Fibroblast of villous mesenchyme (primary cell): ENCODE measurements at regions not wholly inside any gene's neighbourhood (a gene's known extent, or its start where the extent isn't known, plus 50 kb on each side); places are given as distances from the start of the nearest gene placed in this dataset.

Experiments used
- DNase-seq: peaks from one replicate; pipeline ENCODE4 v3.0.0-alpha.2; 2010; ENCODE audit warnings: low read depth
- H3K4me3 ChIP-seq: 2 replicates; pipeline ENCODE4 v1.5.1; 2011; ENCODE audit warnings: low read depth, mild to moderate bottlenecking, low read length
- CTCF ChIP-seq: IDR thresholded peaks from 2 replicates; pipeline ENCODE4 v1.5.1; 2012; ENCODE audit warnings: low read depth, mild to moderate bottlenecking, low read length; ENCODE audit not compliant: insufficient read depth

GRCh38 chr22:47281126-47282106 is 519.0 kb downstream of the TBC1D22A start:
- no peak for DNase-seq
- TF ChIP-seq CTCF = no peak
- H3K4me3 ChIP-seq = no peak overlapping the region

GRCh38 chr22:47280301-47280700 is 517.9 kb downstream of the TBC1D22A start:
- TF ChIP-seq CTCF = no peak
- H3K4me3 ChIP-seq = no peak overlapping the region
- no peak for DNase-seq

- DNase-seq = no peak
- H3K4me3 ChIP-seq = no peak overlapping the region
Observed at GRCh38 chr22:47279746-47280145, 517.3 kb downstream of the TBC1D22A start.

GRCh38 chr22:47279337-47279736 is 516.9 kb downstream of the TBC1D22A start:
- no peak overlapping the region for H3K4me3 ChIP-seq
- no peak for DNase-seq
- no peak for TF ChIP-seq CTCF

More at GRCh38 chr22:47279746-47280145, 517.3 kb downstream of the TBC1D22A start:
- no peak for TF ChIP-seq CTCF

- no peak overlapping the region for H3K4me3 ChIP-seq
- DNase-seq = no peak
- no peak for TF ChIP-seq CTCF
Observed at GRCh38 chr22:47278655-47279054, 516.2 kb downstream of the TBC1D22A start.

- no peak for DNase-seq
- no peak overlapping the region for H3K4me3 ChIP-seq
- TF ChIP-seq CTCF = no peak
Observed at GRCh38 chr22:47277531-47277930, 515.1 kb downstream of the TBC1D22A start.

- H3K4me3 ChIP-seq = no peak overlapping the region
- no peak for DNase-seq
- no peak for TF ChIP-seq CTCF
Observed at GRCh38 chr22:47276991-47277390, 514.5 kb downstream of the TBC1D22A start.
